Loucy (cell line): ENCODE measurements at regions not wholly inside any gene's neighbourhood (a gene's known extent, or its start where the extent isn't known, plus 50 kb on each side); places are given as distances from the start of the nearest gene placed in this dataset.

Experiments
- H2AFZ ChIP-seq: fragments of 200-600 bp; sonication (generic); 2 replicates; pipeline ENCODE4 v1.6.0; 2016; ENCODE audit warnings: antibody characterized with exemption, mild to moderate bottlenecking, low read length, moderate library complexity
- H3F3A ChIP-seq: fragments of 200-600 bp; 2 replicates; pipeline ENCODE4 v1.6.0; 2016; ENCODE audit warnings: antibody characterized with exemption, low read depth, mild to moderate bottlenecking
- H3K27me3 ChIP-seq: fragments of 200-600 bp; sonication (generic); 2 replicates; pipeline ENCODE4 v1.6.1; 2014; ENCODE audit warnings: low read length, mild to moderate bottlenecking; ENCODE audit not compliant: insufficient read depth, poor library complexity, severe bottlenecking
- H3K36me3 ChIP-seq: fragments of 200-600 bp; sonication (generic); 2 replicates; pipeline ENCODE4 v1.6.1; 2016; ENCODE audit warnings: low read length; ENCODE audit not compliant: insufficient read depth
- H3K4me1 ChIP-seq: fragments of 200-600 bp; sonication (generic); 2 replicates; pipeline ENCODE4 v1.5.1; 2014; ENCODE audit warnings: low read length, mild to moderate bottlenecking; ENCODE audit not compliant: insufficient read depth, poor library complexity, severe bottlenecking
- H3K4me2 ChIP-seq: fragments of 200-600 bp; sonication (generic); 2 replicates; pipeline ENCODE4 v1.6.0; 2014; ENCODE audit warnings: antibody characterized with exemption, low read length, low read depth, mild to moderate bottlenecking; ENCODE audit not compliant: poor library complexity, severe bottlenecking
- H3K4me3 ChIP-seq: fragments of 200-600 bp; sonication (generic); 2 replicates; pipeline ENCODE4 v1.5.1; 2014; ENCODE audit warnings: low read length, mild to moderate bottlenecking, mixed read lengths; ENCODE audit not compliant: poor library complexity, severe bottlenecking
- H3K79me2 ChIP-seq: fragments of 200-600 bp; sonication (generic); 2 replicates; pipeline ENCODE4 v1.6.1; 2014; ENCODE audit warnings: low read length; ENCODE audit not compliant: insufficient read depth
- H3K9ac ChIP-seq: fragments of 200-600 bp; sonication (generic); 2 replicates; pipeline ENCODE4 v1.6.0; 2014; ENCODE audit warnings: mild to moderate bottlenecking, low read depth, low read length, moderate library complexity; ENCODE audit not compliant: poor library complexity, severe bottlenecking
- H3K9me2 ChIP-seq: fragments of 200-600 bp; sonication (generic); replicated peaks from 2 replicates; pipeline ENCODE4 v1.6.1; 2016; ENCODE audit warnings: low read depth, low read length, mixed read lengths
- H3K9me3 ChIP-seq: fragments of 200-600 bp; sonication (generic); 2 replicates; pipeline ENCODE4 v1.6.1; 2014; ENCODE audit warnings: mild to moderate bottlenecking, antibody characterized with exemption, low read length, low read depth; ENCODE audit not compliant: insufficient read depth
- H4K20me1 ChIP-seq: fragments of 200-600 bp; sonication (generic); 2 replicates; pipeline ENCODE4 v1.6.0; 2014; ENCODE audit warnings: antibody characterized with exemption, low read length, mild to moderate bottlenecking; ENCODE audit not compliant: insufficient read depth, poor library complexity, severe bottlenecking
- EZH2phosphoT487 ChIP-seq: fragments of 200-600 bp; IDR thresholded peaks from 2 replicates; pipeline ENCODE4 v1.6.1; 2018; ENCODE audit warnings: antibody characterized with exemption, mild to moderate bottlenecking, moderate library complexity, borderline replicate concordance
- TF ChIP-seq, protein P1 (sequence below): fragments of 200-600 bp; sonication (generic); conservative IDR thresholded peaks from 2 replicates; pipeline ENCODE4 v1.5.1; 2014; ENCODE audit warnings: mild to moderate bottlenecking, antibody characterized with exemption, low read length

DNA sequence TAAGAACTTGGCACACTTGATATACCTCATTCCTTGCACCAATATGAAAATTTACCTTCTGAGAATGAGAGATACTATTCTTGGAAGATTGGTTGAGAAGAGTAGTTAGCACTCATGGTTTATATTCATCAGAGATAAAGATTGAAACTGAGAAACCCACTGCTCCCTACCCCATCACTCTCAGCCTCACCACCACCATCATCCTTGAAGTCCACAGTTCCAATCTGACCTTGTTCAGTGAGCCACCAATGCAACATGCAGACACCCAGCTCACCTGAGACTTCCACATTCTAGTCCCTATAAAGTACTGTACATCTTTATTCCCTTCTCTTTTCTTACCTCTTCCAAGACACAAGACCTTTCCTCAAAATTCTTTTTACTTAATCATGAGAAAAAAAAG is 869.0 kb downstream of the TRIB2 start:
- H3K36me3 ChIP-seq = no peaks in the 10 kb centered on the region
- no peak overlapping the region for H3K4me3 ChIP-seq
- no peak overlapping the region for H2AFZ ChIP-seq
- no peak for TF ChIP-seq EZH2phosphoT487
- TF ChIP-seq, protein P1, sequence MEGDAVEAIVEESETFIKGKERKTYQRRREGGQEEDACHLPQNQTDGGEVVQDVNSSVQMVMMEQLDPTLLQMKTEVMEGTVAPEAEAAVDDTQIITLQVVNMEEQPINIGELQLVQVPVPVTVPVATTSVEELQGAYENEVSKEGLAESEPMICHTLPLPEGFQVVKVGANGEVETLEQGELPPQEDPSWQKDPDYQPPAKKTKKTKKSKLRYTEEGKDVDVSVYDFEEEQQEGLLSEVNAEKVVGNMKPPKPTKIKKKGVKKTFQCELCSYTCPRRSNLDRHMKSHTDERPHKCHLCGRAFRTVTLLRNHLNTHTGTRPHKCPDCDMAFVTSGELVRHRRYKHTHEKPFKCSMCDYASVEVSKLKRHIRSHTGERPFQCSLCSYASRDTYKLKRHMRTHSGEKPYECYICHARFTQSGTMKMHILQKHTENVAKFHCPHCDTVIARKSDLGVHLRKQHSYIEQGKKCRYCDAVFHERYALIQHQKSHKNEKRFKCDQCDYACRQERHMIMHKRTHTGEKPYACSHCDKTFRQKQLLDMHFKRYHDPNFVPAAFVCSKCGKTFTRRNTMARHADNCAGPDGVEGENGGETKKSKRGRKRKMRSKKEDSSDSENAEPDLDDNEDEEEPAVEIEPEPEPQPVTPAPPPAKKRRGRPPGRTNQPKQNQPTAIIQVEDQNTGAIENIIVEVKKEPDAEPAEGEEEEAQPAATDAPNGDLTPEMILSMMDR = no peak
- no peak overlapping the region for H3K9ac ChIP-seq
- no peaks in the 10 kb centered on the region for H4K20me1 ChIP-seq
- no peaks in the 10 kb centered on the region for H3K27me3 ChIP-seq
- peaks cover 12% of the 10 kb centered on the region for H3K4me1 ChIP-seq
- H3K4me2 ChIP-seq = no peak overlapping the region
- no peaks in the 10 kb centered on the region; the same call in 1 of the 2 replicates for H3F3A ChIP-seq
- H3K9me2 ChIP-seq = no peaks in the 10 kb centered on the region
- no peaks in the 10 kb centered on the region for H3K9me3 ChIP-seq
- no peaks in the 10 kb centered on the region for H3K79me2 ChIP-seq

DNA sequence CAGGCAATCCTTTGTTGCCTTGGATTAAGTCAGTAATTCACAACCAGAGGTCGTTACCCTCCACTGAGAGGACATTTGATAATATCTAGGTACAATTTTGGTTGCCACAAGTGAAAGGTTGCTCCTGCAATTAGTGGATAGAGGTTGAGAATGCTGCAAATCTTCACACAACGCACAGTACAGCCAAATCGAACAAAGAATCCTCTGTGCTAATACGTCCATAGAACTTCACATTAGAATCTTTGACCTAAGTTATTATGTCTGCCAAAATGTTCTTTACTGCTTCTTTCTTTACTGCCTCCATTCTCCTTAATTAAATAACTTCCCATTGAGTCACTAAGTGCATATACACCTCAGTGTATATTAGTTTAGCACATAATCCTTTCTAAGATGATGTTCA is 879.5 kb downstream of the TRIB2 start:
- H3K27me3 ChIP-seq = no peaks in the 10 kb centered on the region
- no peak for TF ChIP-seq EZH2phosphoT487
- TF ChIP-seq, protein P1 = no peak
- no peaks in the 10 kb centered on the region for H3K36me3 ChIP-seq
- no peaks in the 10 kb centered on the region for H4K20me1 ChIP-seq
- H3F3A ChIP-seq = no peaks in the 10 kb centered on the region
- no peak overlapping the region for H3K9ac ChIP-seq
- H2AFZ ChIP-seq = peak overlapping the region; percentile 6; the same call in 1 of the 2 replicates
- H3K4me3 ChIP-seq = no peak overlapping the region
- no peaks in the 10 kb centered on the region for H3K9me2 ChIP-seq
- H3K9me3 ChIP-seq = no peaks in the 10 kb centered on the region
- no peaks in the 10 kb centered on the region for H3K79me2 ChIP-seq
- H3K4me2 ChIP-seq = no peak overlapping the region
- no peaks in the 10 kb centered on the region for H3K4me1 ChIP-seq

DNA sequence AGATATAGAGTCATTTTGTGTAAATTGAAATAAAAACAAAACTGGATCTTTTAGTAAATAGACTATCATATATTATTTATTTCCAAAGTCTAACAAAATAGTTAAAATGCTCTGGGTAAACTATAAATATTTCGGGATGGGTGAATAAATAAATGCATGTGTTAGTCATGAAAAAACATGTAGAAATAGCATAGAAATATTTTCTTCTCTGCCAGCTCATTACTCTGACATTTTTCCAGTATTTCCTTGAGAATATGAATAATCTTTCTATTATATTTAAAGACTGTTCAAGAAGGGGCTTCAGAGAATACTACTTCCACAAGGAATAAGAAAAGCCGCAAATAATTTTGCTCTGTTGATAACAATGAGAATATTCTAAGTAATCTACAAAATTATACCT is 880.4 kb downstream of the TRIB2 start:
- Histone ChIP-seq H3F3A (no peaks in the 10 kb centered on the region), H3K4me2 (no peak overlapping the region)

More for the DNA sequence above, 880.4 kb downstream of the TRIB2 start:
- Histone ChIP-seq H3K9ac (no peak overlapping the region), H3K9me3 (no peaks in the 10 kb centered on the region), H4K20me1 (no peaks in the 10 kb centered on the region), H3K4me3 (no peak overlapping the region), H2AFZ (no peak overlapping the region), H3K9me2 (no peaks in the 10 kb centered on the region), H3K4me1 (no peaks in the 10 kb centered on the region), H3K27me3 (no peaks in the 10 kb centered on the region), H3K36me3 (no peaks in the 10 kb centered on the region), H3K79me2 (no peaks in the 10 kb centered on the region)
- TF ChIP-seq, protein P1 = no peak
- TF ChIP-seq EZH2phosphoT487 = no peak
